ENCODE measurements at regions not wholly inside any gene's neighbourhood (a gene's known extent, or its start where the extent isn't known, plus 50 kb on each side); places are given as distances from the start of the nearest gene placed in this dataset.

GRCh38 chr16:54999481-54999880 is 68.8 kb downstream of the IRX5 start:
- TF ChIP-seq CTCF (IDR thresholded peaks at IDR 0.05) (no peak), POLR2AphosphoS5 (IDR thresholded peaks at IDR 0.05) (no peak), EP300 (IDR thresholded peaks at IDR 0.05) (no peak)
